Right lobe of liver (tissue), 6 donors: ENCODE measurements at regions not wholly inside any gene's neighbourhood (a gene's known extent, or its start where the extent isn't known, plus 50 kb on each side); places are given as distances from the start of the nearest gene placed in this dataset.

Experiments used
- ATAC-seq, 4 donors: fragments of 200-7000 bp; cut with Tn5 transposase; one replicate each; pipeline ENCODE4 v1.9.1; 2020; ENCODE audit warnings: mild to moderate bottlenecking in 4 of 4, moderate library complexity in 4 of 4
- DNase-seq, 3 donors: peaks; one replicate each; pipeline ENCODE4 v3.0.0-alpha.2; 2020
- H3K27ac ChIP-seq, 3 donors: fragments of 200-600 bp; one replicate each; pipeline ENCODE4 v1.8.0; 2022
- H3K27me3 ChIP-seq, 2 donors: fragments of 200-600 bp; one replicate each; pipeline ENCODE4 v1.8.0; 2022
- H3K36me3 ChIP-seq, 4 donors: fragments of 200-600 bp; sonication (generic) in 1 of 4; one replicate each; pipeline versions ENCODE4 v1.5.1 to v1.8.0; 2017 to 2022; ENCODE audit warnings: control low read depth in 1 of 4
- H3K4me1 ChIP-seq, 4 donors: fragments of 200-600 bp; sonication (generic) in 1 of 4; one replicate each; pipeline versions ENCODE4 v1.5.1 to v1.8.0; 2017 to 2022; ENCODE audit warnings: control low read depth in 1 of 4
- H3K4me3 ChIP-seq, 3 donors: fragments of 200-600 bp; one replicate each; pipeline ENCODE4 v1.8.0; 2022
- H3K9me3 ChIP-seq, 4 donors: fragments of 200-600 bp; sonication (generic) in 1 of 4; one replicate each; pipeline versions ENCODE4 v1.5.1 to v1.8.0; 2017 to 2022; ENCODE audit warnings: control low read depth in 1 of 4
- CTCF ChIP-seq, 4 donors: fragments of 200-600 bp in 3 of 4; fragments of 450-650 bp in 1 of 4; IDR thresholded peaks; one replicate each; pipeline versions ENCODE4 v1.5.1 to v1.8.0; 2016 to 2022; ENCODE audit warnings: antibody characterized with exemption in 4 of 4, mild to moderate bottlenecking in 2 of 4
- POLR2A ChIP-seq: fragments of 450-650 bp; IDR thresholded peaks from one replicate; pipeline ENCODE4 v1.6.1; 2017; ENCODE audit warnings: antibody characterized with exemption, mild to moderate bottlenecking
- WGBS: methylation state at CpG from one replicate; pipeline ENCODE4 v1.1.6; 2018; ENCODE audit warnings: low coverage, low lambda C conversion rate; ENCODE audit not compliant: insufficient coverage; ENCODE audit errors: missing lambda C conversion rate; 5-methylcytosine and 5-hydroxymethylcytosine counted together
- intact Hi-C, 2 donors: fragments of 100-400 bp; cut with DNase I; formaldehyde crosslinking; loops; one replicate each; pipeline versions ENCODE4 v1.11.2 to v1.14.1; 2022
- donor health status: DM: no; HTN: yes; CAD: no.
- donor health status: DM: no; HTN: no; CAD: no.
- donor health status: DM: no; HTN: no; CAD: no.
- donor health status: DM: no; HTN: yes; CAD: no.
- donor health status: DM: no; HTN: yes; CAD: no.

GRCh38 chr10:20976891-20977290 lies 79.8 kb upstream of the NEBL start:
- intact Hi-C loops = no loop called here
- Histone ChIP-seq H3K27me3 (no peaks in the 10 kb centered on the region), H3K9me3 (no peaks in the 10 kb centered on the region), H3K4me1 (peaks cover 0 to 7% (median 0%) of the 10 kb centered on the region in 4 donors), H3K4me3 (no peak overlapping the region), H3K27ac (no peak overlapping the region), H3K36me3 (no peaks in the 10 kb centered on the region)
- TF ChIP-seq CTCF (IDR thresholded peaks at IDR 0.05) = no peak
- TF ChIP-seq POLR2A = no peak
- ATAC-seq = no peak
- DNase-seq = no peak
- WGBS = 78% methylated on average over 3 of the region's 3 CpGs

- WGBS = 70% methylated on average over 3 of the region's 3 CpGs
- H3K27me3 ChIP-seq = no peaks in the 10 kb centered on the region
- H3K4me1 ChIP-seq = peaks cover 0 to 10% (median 0%) of the 10 kb centered on the region in 4 donors
- intact Hi-C loops = no loop called here
- no peak for ATAC-seq
- H3K4me3 ChIP-seq = no peak overlapping the region
- H3K36me3 ChIP-seq = no peaks in the 10 kb centered on the region
- no peaks in the 10 kb centered on the region for H3K9me3 ChIP-seq
- H3K27ac ChIP-seq = no peak overlapping the region
- no peak for DNase-seq
- TF ChIP-seq POLR2A (no peak), CTCF (IDR thresholded peaks at IDR 0.05) (no peak)
These were observed 79.3 kb upstream of the NEBL start for GRCh38 chr10:20976390-20976789.

- intact Hi-C loops = no loop called here
These were observed 78.1 kb upstream of the NEBL start for GRCh38 chr10:20975236-20975635.

GRCh38 chr10:20972925-20973324 lies 75.8 kb upstream of the NEBL start:
- H3K4me3 ChIP-seq = no peak overlapping the region
- 81% methylated on average over 2 of the region's 2 CpGs for WGBS
- no peaks in the 10 kb centered on the region for H3K27me3 ChIP-seq
- ATAC-seq = no peak
- peaks cover 0 to 10% (median 0%) of the 10 kb centered on the region in 4 donors for H3K4me1 ChIP-seq
- intact Hi-C loops = no loop called here
- DNase-seq = no peak
- H3K36me3 ChIP-seq = no peaks in the 10 kb centered on the region
- no peak overlapping the region for H3K27ac ChIP-seq
- TF ChIP-seq CTCF (IDR thresholded peaks at IDR 0.05) (no peak), POLR2A (no peak)
- no peaks in the 10 kb centered on the region for H3K9me3 ChIP-seq

More at GRCh38 chr10:20975236-20975635, 78.1 kb upstream of the NEBL start:
- no peak overlapping the region for H3K27ac ChIP-seq
- ATAC-seq (no peak), DNase-seq (no peak)
- H3K27me3 ChIP-seq = no peaks in the 10 kb centered on the region
- H3K4me3 ChIP-seq = no peak overlapping the region
- no peak for TF ChIP-seq POLR2A
- no peak for TF ChIP-seq CTCF (IDR thresholded peaks at IDR 0.05)
- H3K4me1 ChIP-seq = peaks cover 0 to 10% (median 0%) of the 10 kb centered on the region in 4 donors
- no peaks in the 10 kb centered on the region for H3K36me3 ChIP-seq
- 75% methylated on average over 4 of the region's 4 CpGs for WGBS
- H3K9me3 ChIP-seq = no peaks in the 10 kb centered on the region

- no peak for TF ChIP-seq CTCF (IDR thresholded peaks at IDR 0.05)
- WGBS = 47% methylated on average over 3 of the region's 3 CpGs
- H3K27me3 ChIP-seq = no peaks in the 10 kb centered on the region
- H3K27ac ChIP-seq = peak overlapping the region in 2 of 3 donors; percentile 29 to 34
- ATAC-seq = peak in 3 of 4 donors; percentile 30 to 86 (median 56)
- no peak for DNase-seq
- intact Hi-C loops = no loop called here
- H3K4me3 ChIP-seq = no peak overlapping the region
- H3K9me3 ChIP-seq = no peaks in the 10 kb centered on the region
- H3K36me3 ChIP-seq = no peaks in the 10 kb centered on the region
- H3K4me1 ChIP-seq = peaks cover 0 to 10% (median 0%) of the 10 kb centered on the region in 4 donors
These were observed 74.8 kb upstream of the NEBL start for GRCh38 chr10:20971901-20972300.
